Heart right ventricle (tissue), 16 donors: ENCODE measurements at regions not wholly inside any gene's neighbourhood (a gene's known extent, or its start where the extent isn't known, plus 50 kb on each side); places are given as distances from the start of the nearest gene placed in this dataset.
"Not testable (repeated sequence)": the region's sequence is repeated elsewhere in the genome, so short reads cannot be mapped to it uniquely, and the experiment has no call there.

ENCODE experiments used
- ATAC-seq, 8 donors: fragments of 200-7000 bp; cut with Tn5 transposase; one replicate each; pipeline ENCODE4 v1.9.1; 2020; ENCODE audit warnings: mild to moderate bottlenecking in 8 of 8, moderate library complexity in 8 of 8, moderate number of reproducible peaks in 1 of 8
- DNase-seq, 2 donors: peaks; one replicate each; pipeline ENCODE4 v3.0.0-alpha.2; 2020
- H3K27ac ChIP-seq, 10 donors: fragments of 200-600 bp; sonication (generic) in 2 of 10; one replicate each; pipeline versions ENCODE4 v1.5.0 to v1.8.0; 2020 to 2022; ENCODE audit warnings: mild to moderate bottlenecking in 3 of 10
- H3K27me3 ChIP-seq, 7 donors: fragments of 200-600 bp; one replicate each; pipeline ENCODE4 v1.8.0; 2021 to 2022; ENCODE audit warnings: mild to moderate bottlenecking in 2 of 7
- H3K36me3 ChIP-seq, 9 donors: fragments of 200-600 bp; sonication (generic) in 1 of 9; one replicate each; pipeline versions ENCODE4 v1.5.0 to v1.8.0; 2020 to 2022; ENCODE audit warnings: mild to moderate bottlenecking in 2 of 9
- H3K4me1 ChIP-seq, 9 donors: fragments of 200-600 bp; sonication (generic) in 1 of 9; one replicate each; pipeline versions ENCODE4 v1.5.0 to v1.8.0; 2020 to 2022; ENCODE audit warnings: mild to moderate bottlenecking in 4 of 9
- H3K4me3 ChIP-seq, 10 donors: fragments of 200-600 bp; sonication (generic) in 2 of 10; one replicate each; pipeline versions ENCODE4 v1.5.0 to v1.8.0; 2020 to 2022; ENCODE audit warnings: mild to moderate bottlenecking in 7 of 10, moderate library complexity in 2 of 10
- H3K9me3 ChIP-seq, 11 donors: fragments of 200-600 bp in 10 of 11; sonication (generic) in 2 of 11; one replicate each; pipeline versions ENCODE4 v1.5.0 to v1.8.0; 2013 to 2022; ENCODE audit warnings: mild to moderate bottlenecking in 2 of 11, control low read depth in 1 of 11, moderate library complexity in 1 of 11
- WGBS, 2 donors: extraction: QIAGEN DNeasy Blood & Tissue Kit; methylation state at CpG; one replicate each; pipeline ENCODE4 v1.1.7; 2013; ENCODE audit warnings: inconsistent platforms in 1 of 2; 5-methylcytosine and 5-hydroxymethylcytosine counted together
- intact Hi-C, 10 donors: fragments of 100-400 bp; cut with DNase I; formaldehyde crosslinking; loops; one replicate each; pipeline versions ENCODE4 v1.11.1 to v1.14.2; 2022
- TF ChIP-seq, protein P1 (sequence below), 9 donors: fragments of 200-600 bp; sonication (generic) in 2 of 9; IDR thresholded peaks; one replicate each; pipeline versions ENCODE4 v1.5.0 to v1.8.0; 2021 to 2022; ENCODE audit warnings: antibody characterized with exemption in 9 of 9, mild to moderate bottlenecking in 5 of 9, moderate library complexity in 1 of 9
- donor health status: Arrhythmogenic right ventricular cardiomyopathy.
- donor health status: ischemic (EF 13 %, LVEDD 7.1; RV severe dilation, severe dysfunction).
- donor health status: healthy with polysubstance abuse.
- donor health status: DM: no; HTN: yes; CAD: no.
- donor health status: DM: no; HTN: no; CAD: no.
- donor health status: ischemic (EF 25% LVEDD 6.9; RV normal size, moderate dysfunction).
- donor health status: ischemic (EF 25% LVEDD 5.7; RV mildly dilated, moderate dysfunction).
- donor health status: healthy.
- donor health status: DM: yes; HTN: yes; CAD: no.
- donor health status: Ischemic cardiomyopathy.
- donor health status: ischemic (EF 35%, LVEDD 5.7; RV mildly dilated, moderate dysfunction).
- donor health status: nonischemic (EF 11% LVEDD 7.7; RV severe dilation, severe dysfunction).
- donor health status: DM: yes; HTN: yes; CAD: no.
- donor health status: PGD.
- donor health status: ischemic (EF 29% LVEDD 5.4; RV normal size, mild dysfunction).
- donor health status: nonischemic (EF 23%, LVEDD 6.1; RV moderate dilation, normal function).

DNA sequence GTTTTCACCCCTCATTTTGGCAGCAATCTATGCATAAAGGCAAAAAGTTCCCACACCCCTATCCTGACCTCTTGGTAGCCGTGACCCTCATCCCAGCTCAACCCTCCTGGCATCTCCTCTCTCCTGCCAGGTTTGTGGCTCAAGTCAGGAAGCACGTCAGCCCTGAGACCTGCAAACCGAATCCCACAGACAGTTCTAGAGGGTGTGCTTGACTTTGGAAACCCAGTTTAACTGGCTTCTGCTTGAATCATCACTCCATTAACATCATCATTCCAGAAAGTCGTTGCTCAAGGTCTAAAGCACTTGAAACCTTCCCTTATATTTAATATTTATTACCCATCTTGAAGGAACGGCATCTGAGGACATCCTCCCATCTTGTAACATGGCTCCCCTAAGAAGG is 133.4 kb upstream of the ERG start:
- 81 to 86% methylated on average over 5 of the region's 5 CpGs for WGBS, 2 donors
- H3K4me3 ChIP-seq: no peak overlapping the region
- peaks cover 0 to 13% (median 3%) of the 10 kb centered on the region in 7 donors for H3K27me3 ChIP-seq
- TF ChIP-seq, protein P1, sequence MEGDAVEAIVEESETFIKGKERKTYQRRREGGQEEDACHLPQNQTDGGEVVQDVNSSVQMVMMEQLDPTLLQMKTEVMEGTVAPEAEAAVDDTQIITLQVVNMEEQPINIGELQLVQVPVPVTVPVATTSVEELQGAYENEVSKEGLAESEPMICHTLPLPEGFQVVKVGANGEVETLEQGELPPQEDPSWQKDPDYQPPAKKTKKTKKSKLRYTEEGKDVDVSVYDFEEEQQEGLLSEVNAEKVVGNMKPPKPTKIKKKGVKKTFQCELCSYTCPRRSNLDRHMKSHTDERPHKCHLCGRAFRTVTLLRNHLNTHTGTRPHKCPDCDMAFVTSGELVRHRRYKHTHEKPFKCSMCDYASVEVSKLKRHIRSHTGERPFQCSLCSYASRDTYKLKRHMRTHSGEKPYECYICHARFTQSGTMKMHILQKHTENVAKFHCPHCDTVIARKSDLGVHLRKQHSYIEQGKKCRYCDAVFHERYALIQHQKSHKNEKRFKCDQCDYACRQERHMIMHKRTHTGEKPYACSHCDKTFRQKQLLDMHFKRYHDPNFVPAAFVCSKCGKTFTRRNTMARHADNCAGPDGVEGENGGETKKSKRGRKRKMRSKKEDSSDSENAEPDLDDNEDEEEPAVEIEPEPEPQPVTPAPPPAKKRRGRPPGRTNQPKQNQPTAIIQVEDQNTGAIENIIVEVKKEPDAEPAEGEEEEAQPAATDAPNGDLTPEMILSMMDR (IDR thresholded peaks at IDR 0.05): no peak
- DNase-seq (no peak), ATAC-seq (no peak)
- intact Hi-C loops: no loop called here
- H3K9me3 ChIP-seq: peaks cover 0 to 26% (median 0%) of the 10 kb centered on the region in 11 donors
- H3K4me1 ChIP-seq: no peaks in the 10 kb centered on the region
- H3K27ac ChIP-seq: no peak overlapping the region
- no peaks in the 10 kb centered on the region for H3K36me3 ChIP-seq

DNA sequence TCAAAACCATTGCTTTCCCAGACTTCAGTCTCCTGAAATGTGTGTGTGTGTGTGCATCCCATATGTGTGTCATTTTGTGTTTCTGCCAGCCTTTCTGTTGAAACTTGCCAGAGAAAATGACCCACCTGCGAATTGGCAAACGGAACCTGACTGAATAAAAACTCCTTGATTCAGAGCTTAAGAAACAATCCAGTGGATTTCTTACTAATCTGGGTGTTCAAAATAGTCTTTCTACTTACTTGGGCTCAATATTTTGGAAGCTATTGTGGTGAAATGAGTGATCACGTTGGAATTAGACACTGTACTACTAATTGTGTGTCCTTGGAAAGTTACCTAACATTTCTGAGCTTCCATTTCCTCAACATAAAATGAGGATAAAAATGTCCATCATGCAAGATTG is 138.9 kb upstream of the ERG start:
- no peak overlapping the region for H3K27ac ChIP-seq
- ATAC-seq (no peak), DNase-seq (no peak)
- H3K27me3 ChIP-seq: peaks cover 0 to 15% (median 6%) of the 10 kb centered on the region in 7 donors
- H3K4me1 ChIP-seq: peaks cover 0 to 9% (median 0%) of the 10 kb centered on the region in 9 donors
- no peaks in the 10 kb centered on the region for H3K36me3 ChIP-seq
- TF ChIP-seq, protein P1 (IDR thresholded peaks at IDR 0.05): no peak
- intact Hi-C loops: no loop called here
- H3K4me3 ChIP-seq: no peak overlapping the region
- WGBS, 2 donors: 87 to 90% methylated on average over 3 of the region's 3 CpGs
- H3K9me3 ChIP-seq: peaks cover 0 to 13% (median 0%) of the 10 kb centered on the region in 11 donors

DNA sequence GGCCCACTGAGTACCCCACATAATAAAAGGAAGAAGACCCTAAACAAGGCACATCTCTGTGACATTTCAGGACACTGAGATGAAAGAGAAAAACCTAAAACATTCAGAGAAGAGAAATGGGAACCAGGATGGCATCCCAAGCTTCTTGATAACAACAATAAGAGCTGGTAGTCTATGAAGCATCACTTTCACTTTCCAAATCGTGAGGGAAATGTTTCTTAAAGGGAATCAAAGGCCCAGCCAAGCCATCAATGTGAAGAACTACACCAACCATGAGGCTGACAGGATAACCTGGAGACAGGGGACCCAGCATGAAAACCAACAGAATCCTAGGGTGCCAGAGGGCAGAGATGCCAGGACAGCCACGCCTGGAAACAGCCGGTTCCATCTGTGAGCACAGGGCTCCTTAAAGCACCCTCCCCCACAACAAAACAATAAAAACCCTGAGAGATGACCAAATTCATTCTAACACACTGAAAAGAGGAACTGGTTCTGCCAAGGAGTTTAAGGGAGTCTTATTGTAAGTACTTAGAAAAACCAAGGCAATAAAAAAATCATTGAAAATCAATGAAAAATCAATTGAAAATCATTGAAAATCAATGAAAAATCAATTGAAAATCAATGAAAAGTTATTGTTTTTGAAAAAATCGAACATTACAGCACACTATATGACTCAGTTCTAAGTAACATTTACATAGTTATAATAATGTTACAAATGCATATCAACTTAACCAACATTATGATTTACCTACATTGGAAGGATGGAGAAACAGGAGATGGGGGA is 141.5 kb upstream of the ERG start:
- H3K4me1 ChIP-seq: peaks cover 0 to 9% (median 0%) of the 10 kb centered on the region in 9 donors
- 58 to 66% methylated on average over 4 of the region's 4 CpGs for WGBS, 2 donors
- H3K4me3 ChIP-seq: peak overlapping the region in 1 of 10 donors; percentile 3
- intact Hi-C loops: no loop called here
- TF ChIP-seq, protein P1 (IDR thresholded peaks at IDR 0.05): no peak
- no peak for DNase-seq
- H3K27me3 ChIP-seq: peaks cover 0 to 15% (median 6%) of the 10 kb centered on the region in 7 donors
- ATAC-seq: no peak
- H3K27ac ChIP-seq: no peak overlapping the region
- no peaks in the 10 kb centered on the region for H3K36me3 ChIP-seq
- peaks cover 0 to 13% (median 0%) of the 10 kb centered on the region in 11 donors for H3K9me3 ChIP-seq

- H3K36me3 ChIP-seq, intact Hi-C loops, H3K4me3 ChIP-seq, H3K4me1 ChIP-seq, DNase-seq, H3K27ac ChIP-seq, ATAC-seq: not testable (repeated sequence)
- peaks cover 0 to 15% (median 6%) of the 10 kb centered on the region in 7 donors for H3K27me3 ChIP-seq
- WGBS, 2 donors: 93 to 97% methylated on average over 5 of the region's 5 CpGs
- peaks cover 0 to 13% (median 0%) of the 10 kb centered on the region in 11 donors for H3K9me3 ChIP-seq
These were observed 142.1 kb upstream of the ERG start for GRCh38 chr21:38640355-38640742.
